NT2/D1 (cell line): ENCODE measurements at regions not wholly inside any gene's neighbourhood (a gene's known extent, or its start where the extent isn't known, plus 50 kb on each side); places are given as distances from the start of the nearest gene placed in this dataset.

Experiments used
- DNase-seq: peaks from one replicate; pipeline ENCODE4 v3.0.0-alpha.2; 2011; ENCODE audit warnings: low read depth, low spot score
- H3K27me3 ChIP-seq: 2 replicates; pipeline ENCODE4 v1.6.0; 2011; ENCODE audit warnings: mild to moderate bottlenecking; ENCODE audit not compliant: insufficient read length, insufficient read depth
- H3K36me3 ChIP-seq: 2 replicates; pipeline ENCODE4 v1.6.1; 2011; ENCODE audit warnings: mild to moderate bottlenecking, low read length, mixed read lengths; ENCODE audit not compliant: insufficient read depth, insufficient read length
- H3K4me1 ChIP-seq: 2 replicates; pipeline ENCODE4 v1.5.1; 2011; ENCODE audit not compliant: insufficient read depth, insufficient read length
- H3K4me3 ChIP-seq: 2 replicates; pipeline ENCODE4 v1.5.1; 2011; ENCODE audit warnings: low read depth; ENCODE audit not compliant: insufficient read length
- H3K9ac ChIP-seq: 2 replicates; pipeline ENCODE4 v1.6.0; 2011; ENCODE audit warnings: low read depth; ENCODE audit not compliant: insufficient read length
- H3K9me3 ChIP-seq: 2 replicates; pipeline ENCODE4 v1.5.1; 2011; ENCODE audit warnings: mild to moderate bottlenecking, low read length; ENCODE audit not compliant: insufficient read depth
- SUZ12 ChIP-seq: IDR thresholded peaks from 2 replicates; pipeline ENCODE4 v1.6.1; 2011; ENCODE audit not compliant: insufficient read length, insufficient read depth; ENCODE audit errors: extremely low read depth
- YY1 ChIP-seq: IDR thresholded peaks from 2 replicates; pipeline ENCODE4 v1.6.1; 2011; ENCODE audit not compliant: insufficient read length, insufficient read depth
- ZNF274 ChIP-seq: IDR thresholded peaks from 2 replicates; pipeline ENCODE4 v1.6.1; 2011; ENCODE audit warnings: mild to moderate bottlenecking, low read depth, low read length

DNA sequence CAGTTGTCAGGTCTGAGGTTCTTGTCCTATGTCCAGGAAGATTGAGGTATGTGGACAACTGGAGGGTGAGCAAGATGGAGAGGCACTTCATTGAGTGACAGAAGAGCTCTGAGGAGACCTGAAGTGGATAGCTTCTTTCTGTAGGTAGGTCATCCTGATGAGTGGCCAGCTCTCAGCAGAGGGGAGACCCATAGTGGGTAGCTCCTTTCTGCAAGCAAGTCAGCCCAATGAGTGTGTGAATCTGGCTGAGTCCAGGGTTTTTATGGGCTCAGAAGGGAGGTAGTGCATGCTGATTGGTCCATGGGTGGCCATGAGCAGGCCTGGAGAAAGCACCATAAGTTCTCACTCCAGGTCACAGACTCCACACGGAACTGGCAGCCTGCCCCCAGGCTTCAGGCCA, 92.6 kb upstream of the GALNT5 start:
- H3K36me3 ChIP-seq: no peaks in the 10 kb centered on the region
- no peak overlapping the region for H3K4me3 ChIP-seq
- no peak overlapping the region for H3K9ac ChIP-seq
- H3K4me1 ChIP-seq: no peaks in the 10 kb centered on the region
- H3K9me3 ChIP-seq: peaks cover 11% of the 10 kb centered on the region; the same call in 1 of the 2 replicates
- DNase-seq: no peak
- TF ChIP-seq SUZ12 (no peak), YY1 (no peak), ZNF274 (no peak)
- no peaks in the 10 kb centered on the region for H3K27me3 ChIP-seq

GRCh38 chr2:157168501-157168900, 89.0 kb upstream of the GALNT5 start:
- DNase-seq: no peak
- TF ChIP-seq YY1: no peak
- no peak for TF ChIP-seq ZNF274
- no peak for TF ChIP-seq SUZ12
- H3K4me1 ChIP-seq: no peaks in the 10 kb centered on the region
- H3K9ac ChIP-seq: no peak overlapping the region
- no peaks in the 10 kb centered on the region for H3K27me3 ChIP-seq
- no peaks in the 10 kb centered on the region for H3K36me3 ChIP-seq
- H3K9me3 ChIP-seq: peaks cover 11% of the 10 kb centered on the region; the same call in 1 of the 2 replicates
- H3K4me3 ChIP-seq: no peak overlapping the region

DNA sequence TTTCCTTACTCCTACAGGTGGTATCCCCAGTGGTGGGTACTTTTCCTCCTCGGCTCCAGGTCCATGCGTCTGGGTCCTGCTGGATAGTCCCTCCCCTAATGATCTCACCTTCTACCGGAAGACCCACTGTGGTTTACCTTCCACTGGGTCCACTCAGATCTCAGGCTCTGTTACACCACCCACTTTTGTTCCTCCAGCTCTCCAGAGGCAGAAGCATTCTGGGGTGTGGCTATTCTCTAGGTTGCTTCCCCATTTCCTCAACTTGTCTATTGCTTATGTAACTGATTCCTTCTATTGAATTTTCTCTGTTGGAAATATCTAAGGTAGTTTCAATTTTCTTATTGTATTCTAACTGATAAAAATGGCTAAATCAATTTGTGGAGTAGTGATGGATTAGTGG, 87.6 kb upstream of the GALNT5 start:
- Histone ChIP-seq H3K27me3 (no peaks in the 10 kb centered on the region), H3K4me3 (no peak overlapping the region), H3K36me3 (no peaks in the 10 kb centered on the region), H3K4me1 (no peaks in the 10 kb centered on the region), H3K9me3 (peaks cover 8% of the 10 kb centered on the region; the same call in 1 of the 2 replicates), H3K9ac (no peak overlapping the region)
- DNase-seq: no peak
- TF ChIP-seq SUZ12 (no peak), YY1 (no peak), ZNF274 (no peak)

DNA sequence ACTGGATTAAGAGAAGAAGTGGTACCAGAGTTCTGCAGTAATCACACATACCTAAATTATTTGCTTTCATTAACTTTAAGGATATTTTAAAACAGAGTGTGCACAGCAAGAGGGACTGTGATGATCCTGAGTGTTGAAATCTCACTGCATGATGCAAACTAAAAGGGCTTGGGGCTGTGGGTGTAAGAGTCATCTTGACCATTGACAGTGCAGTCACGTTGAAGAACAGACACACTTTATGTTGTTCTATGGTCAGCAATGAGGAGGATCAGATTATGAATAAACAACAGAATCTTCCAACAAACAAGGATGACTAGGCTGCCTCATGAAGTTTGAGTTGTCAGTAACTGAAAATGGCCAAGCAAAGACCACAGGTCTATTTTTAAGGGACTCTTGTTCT, 87.2 kb upstream of the GALNT5 start:
- Histone ChIP-seq H3K36me3 (no peaks in the 10 kb centered on the region), H3K9me3 (peaks cover 4% of the 10 kb centered on the region; the same call in 1 of the 2 replicates), H3K27me3 (no peaks in the 10 kb centered on the region), H3K9ac (no peak overlapping the region), H3K4me3 (no peak overlapping the region), H3K4me1 (no peaks in the 10 kb centered on the region)
- no peak for DNase-seq
- no peak for TF ChIP-seq ZNF274
- no peak for TF ChIP-seq YY1
- no peak for TF ChIP-seq SUZ12

DNA sequence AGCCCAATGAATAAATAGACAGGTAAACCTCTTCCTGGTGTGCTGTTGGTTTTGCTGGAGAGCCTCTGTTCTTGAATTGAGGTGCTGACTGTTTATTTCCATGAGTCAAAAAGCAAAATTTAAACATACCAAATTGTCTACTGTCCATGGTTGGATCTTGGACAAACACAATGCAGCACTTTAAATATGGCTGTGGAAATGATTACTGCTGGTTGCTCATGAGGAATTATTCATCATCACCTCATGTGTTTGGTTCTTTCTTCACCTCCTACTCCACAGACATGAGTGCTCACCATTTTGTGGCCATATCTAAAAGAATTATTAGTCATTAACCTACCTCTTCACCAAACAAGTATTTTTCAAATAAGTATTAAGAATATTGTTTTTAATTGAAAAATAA, 85.3 kb upstream of the GALNT5 start:
- H3K9ac ChIP-seq: no peak overlapping the region
- DNase-seq: no peak
- H3K27me3 ChIP-seq: no peaks in the 10 kb centered on the region
- no peak overlapping the region for H3K4me3 ChIP-seq
- no peaks in the 10 kb centered on the region for H3K36me3 ChIP-seq
- no peaks in the 10 kb centered on the region for H3K9me3 ChIP-seq
- TF ChIP-seq ZNF274: no peak
- TF ChIP-seq SUZ12: no peak
- no peak for TF ChIP-seq YY1
- H3K4me1 ChIP-seq: no peaks in the 10 kb centered on the region

DNA sequence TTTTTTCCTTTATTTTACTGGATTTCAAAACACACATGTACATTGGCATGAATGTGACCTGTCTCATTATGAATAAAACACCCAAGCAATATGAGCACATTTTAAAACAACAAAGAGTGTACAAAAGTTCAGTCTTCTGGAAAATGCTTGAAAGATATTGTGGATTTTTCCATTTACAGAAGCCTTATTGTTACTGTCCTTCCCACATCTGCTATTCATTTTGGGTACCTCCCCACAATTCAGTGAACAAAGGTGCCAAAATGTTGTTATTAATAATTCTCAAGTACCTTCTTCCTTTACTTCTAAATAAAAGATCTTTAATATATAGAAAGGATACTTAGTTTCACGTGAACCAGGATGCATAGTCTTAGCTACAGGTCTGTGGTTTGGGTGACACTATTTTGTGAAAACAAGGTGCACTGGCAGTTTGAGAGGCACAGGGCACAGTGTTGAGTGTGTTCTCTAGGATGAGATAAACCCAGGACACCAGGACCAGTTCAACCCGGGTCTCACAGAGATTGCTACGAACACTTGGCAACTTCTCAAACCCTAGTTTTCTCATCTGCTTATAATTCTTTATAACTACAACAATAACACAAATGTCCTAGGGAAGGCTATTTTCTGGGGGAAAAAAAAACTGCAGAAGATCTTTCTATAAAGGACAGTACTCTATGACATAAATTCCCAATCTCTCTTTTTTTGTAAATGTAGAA, 84.5 kb upstream of the GALNT5 start:
- no peaks in the 10 kb centered on the region for H3K36me3 ChIP-seq
- no peak overlapping the region for H3K4me3 ChIP-seq
- DNase-seq: no peak
- H3K4me1 ChIP-seq: no peaks in the 10 kb centered on the region
- H3K9ac ChIP-seq: no peak overlapping the region
- TF ChIP-seq SUZ12: no peak
- no peak for TF ChIP-seq YY1
- TF ChIP-seq ZNF274: no peak
- no peaks in the 10 kb centered on the region for H3K9me3 ChIP-seq
- no peaks in the 10 kb centered on the region for H3K27me3 ChIP-seq

DNA sequence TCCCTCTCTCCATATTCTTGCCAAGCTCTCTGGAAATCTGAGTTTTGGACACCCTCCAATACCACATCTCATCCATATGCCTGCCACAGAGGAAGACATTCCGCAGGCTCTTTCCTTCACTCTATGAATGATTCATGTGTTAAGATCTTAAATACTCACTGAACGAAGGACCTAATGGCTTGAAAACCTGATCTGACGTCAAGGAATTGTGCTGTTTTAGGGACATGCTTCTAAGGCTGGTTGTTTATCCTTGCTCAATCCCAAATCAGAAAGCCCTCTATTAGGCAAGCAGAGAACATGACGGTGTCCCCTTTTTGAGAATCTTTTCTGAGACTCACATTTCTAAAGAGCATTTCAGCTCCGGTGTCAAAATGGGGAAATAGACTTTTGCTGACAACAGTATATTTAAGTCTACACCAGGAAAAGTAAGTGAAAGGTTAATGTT, 83.7 kb upstream of the GALNT5 start:
- no peaks in the 10 kb centered on the region for H3K36me3 ChIP-seq
- DNase-seq: no peak
- H3K4me3 ChIP-seq: no peak overlapping the region
- no peaks in the 10 kb centered on the region for H3K9me3 ChIP-seq
- no peak for TF ChIP-seq SUZ12
- no peak for TF ChIP-seq YY1
- no peak for TF ChIP-seq ZNF274
- no peaks in the 10 kb centered on the region for H3K27me3 ChIP-seq
- H3K4me1 ChIP-seq: no peaks in the 10 kb centered on the region
- H3K9ac ChIP-seq: no peak overlapping the region
